ENCODE measurements at regions not wholly inside any gene's neighbourhood (a gene's known extent, or its start where the extent isn't known, plus 50 kb on each side); places are given as distances from the start of the nearest gene placed in this dataset.

DNA sequence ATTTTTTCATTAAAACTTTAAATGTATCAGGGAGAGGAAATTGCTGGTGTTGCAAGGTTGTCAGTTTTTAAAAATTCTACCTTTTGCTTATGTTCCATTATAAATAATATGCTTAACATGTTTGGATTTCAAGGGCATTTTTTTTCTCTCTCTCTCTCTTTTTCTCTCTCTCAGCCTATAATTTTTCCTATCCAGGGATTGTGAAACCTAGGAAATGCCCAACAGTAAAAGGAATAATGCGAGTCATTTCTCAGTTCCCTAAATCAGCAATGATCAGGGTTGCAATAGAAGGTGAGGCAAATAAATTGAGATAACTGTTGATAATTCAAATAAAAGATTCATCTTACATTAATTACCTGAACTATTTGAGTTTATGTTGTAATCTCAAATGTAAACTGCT, 53.2 kb upstream of the IFNGR1 start:
- H3K27ac Mint-ChIP-seq = no peak overlapping the region
- DNase-seq (ENCODE audit: low spot score) (no peak), ATAC-seq (no peak)
- H3K4me1 Mint-ChIP-seq = no peaks in the 10 kb centered on the region
- H3K9me3 Mint-ChIP-seq = no peaks in the 10 kb centered on the region
- no peaks in the 10 kb centered on the region for H3K27me3 Mint-ChIP-seq (ENCODE audit: low read depth)
- ChIA-PET CTCF (interaction anchor here (1.0 to 3.5 kb wide), 9 partner anchors 25 to 224 kb away, joined by 3 to 53 read pairs (median 3); no protein-coding TSS in a partner anchor), POLR2A (no interaction called here)
- H3K36me3 Mint-ChIP-seq = no peaks in the 10 kb centered on the region
- no peak overlapping the region for H3K4me3 Mint-ChIP-seq
- TF ChIP-seq, protein P1, sequence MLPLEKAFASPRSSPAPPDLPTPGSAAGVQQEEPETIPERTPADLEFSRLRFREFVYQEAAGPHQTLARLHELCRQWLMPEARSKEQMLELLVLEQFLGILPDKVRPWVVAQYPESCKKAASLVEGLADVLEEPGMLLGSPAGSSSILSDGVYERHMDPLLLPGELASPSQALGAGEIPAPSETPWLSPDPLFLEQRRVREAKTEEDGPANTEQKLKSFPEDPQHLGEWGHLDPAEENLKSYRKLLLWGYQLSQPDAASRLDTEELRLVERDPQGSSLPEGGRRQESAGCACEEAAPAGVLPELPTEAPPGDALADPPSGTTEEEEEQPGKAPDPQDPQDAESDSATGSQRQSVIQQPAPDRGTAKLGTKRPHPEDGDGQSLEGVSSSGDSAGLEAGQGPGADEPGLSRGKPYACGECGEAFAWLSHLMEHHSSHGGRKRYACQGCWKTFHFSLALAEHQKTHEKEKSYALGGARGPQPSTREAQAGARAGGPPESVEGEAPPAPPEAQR (CRISPR knock-in tag; IDR thresholded peaks at IDR 0.05) = no peak
- TF ChIP-seq, protein P2, sequence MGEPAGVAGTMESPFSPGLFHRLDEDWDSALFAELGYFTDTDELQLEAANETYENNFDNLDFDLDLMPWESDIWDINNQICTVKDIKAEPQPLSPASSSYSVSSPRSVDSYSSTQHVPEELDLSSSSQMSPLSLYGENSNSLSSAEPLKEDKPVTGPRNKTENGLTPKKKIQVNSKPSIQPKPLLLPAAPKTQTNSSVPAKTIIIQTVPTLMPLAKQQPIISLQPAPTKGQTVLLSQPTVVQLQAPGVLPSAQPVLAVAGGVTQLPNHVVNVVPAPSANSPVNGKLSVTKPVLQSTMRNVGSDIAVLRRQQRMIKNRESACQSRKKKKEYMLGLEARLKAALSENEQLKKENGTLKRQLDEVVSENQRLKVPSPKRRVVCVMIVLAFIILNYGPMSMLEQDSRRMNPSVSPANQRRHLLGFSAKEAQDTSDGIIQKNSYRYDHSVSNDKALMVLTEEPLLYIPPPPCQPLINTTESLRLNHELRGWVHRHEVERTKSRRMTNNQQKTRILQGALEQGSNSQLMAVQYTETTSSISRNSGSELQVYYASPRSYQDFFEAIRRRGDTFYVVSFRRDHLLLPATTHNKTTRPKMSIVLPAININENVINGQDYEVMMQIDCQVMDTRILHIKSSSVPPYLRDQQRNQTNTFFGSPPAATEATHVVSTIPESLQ (CRISPR knock-in tag; IDR thresholded peaks at IDR 0.05) = no peak
- TF ChIP-seq FOXJ3 (CRISPR knock-in tag; IDR thresholded peaks at IDR 0.05; ENCODE audit: borderline replicate concordance) = no peak
- no peak for TF ChIP-seq TEAD4 (CRISPR knock-in tag; IDR thresholded peaks at IDR 0.05)
- TF ChIP-seq ETV6 (CRISPR knock-in tag; IDR thresholded peaks at IDR 0.05) = no peak
- TF ChIP-seq, protein P3, sequence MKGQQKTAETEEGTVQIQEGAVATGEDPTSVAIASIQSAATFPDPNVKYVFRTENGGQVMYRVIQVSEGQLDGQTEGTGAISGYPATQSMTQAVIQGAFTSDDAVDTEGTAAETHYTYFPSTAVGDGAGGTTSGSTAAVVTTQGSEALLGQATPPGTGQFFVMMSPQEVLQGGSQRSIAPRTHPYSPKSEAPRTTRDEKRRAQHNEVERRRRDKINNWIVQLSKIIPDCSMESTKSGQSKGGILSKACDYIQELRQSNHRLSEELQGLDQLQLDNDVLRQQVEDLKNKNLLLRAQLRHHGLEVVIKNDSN (CRISPR knock-in tag; IDR thresholded peaks at IDR 0.05) = no peak
- TF ChIP-seq RELA (CRISPR knock-in tag; IDR thresholded peaks at IDR 0.05; ENCODE audit: borderline replicate concordance) = no peak
- TF ChIP-seq SOX15 (CRISPR knock-in tag; IDR thresholded peaks at IDR 0.05) = no peak
- TF ChIP-seq IRF1 (CRISPR knock-in tag; IDR thresholded peaks at IDR 0.05) = no peak
- no peak for TF ChIP-seq ZNF512 (CRISPR knock-in tag; IDR thresholded peaks at IDR 0.05; ENCODE audit: borderline replicate concordance)
- TF ChIP-seq ARID4B (CRISPR knock-in tag; IDR thresholded peaks at IDR 0.05; ENCODE audit: borderline replicate concordance) = no peak
- TF ChIP-seq ELF4 (CRISPR knock-in tag; IDR thresholded peaks at IDR 0.05; ENCODE audit: low read depth) = no peak
- TF ChIP-seq, protein P4, sequence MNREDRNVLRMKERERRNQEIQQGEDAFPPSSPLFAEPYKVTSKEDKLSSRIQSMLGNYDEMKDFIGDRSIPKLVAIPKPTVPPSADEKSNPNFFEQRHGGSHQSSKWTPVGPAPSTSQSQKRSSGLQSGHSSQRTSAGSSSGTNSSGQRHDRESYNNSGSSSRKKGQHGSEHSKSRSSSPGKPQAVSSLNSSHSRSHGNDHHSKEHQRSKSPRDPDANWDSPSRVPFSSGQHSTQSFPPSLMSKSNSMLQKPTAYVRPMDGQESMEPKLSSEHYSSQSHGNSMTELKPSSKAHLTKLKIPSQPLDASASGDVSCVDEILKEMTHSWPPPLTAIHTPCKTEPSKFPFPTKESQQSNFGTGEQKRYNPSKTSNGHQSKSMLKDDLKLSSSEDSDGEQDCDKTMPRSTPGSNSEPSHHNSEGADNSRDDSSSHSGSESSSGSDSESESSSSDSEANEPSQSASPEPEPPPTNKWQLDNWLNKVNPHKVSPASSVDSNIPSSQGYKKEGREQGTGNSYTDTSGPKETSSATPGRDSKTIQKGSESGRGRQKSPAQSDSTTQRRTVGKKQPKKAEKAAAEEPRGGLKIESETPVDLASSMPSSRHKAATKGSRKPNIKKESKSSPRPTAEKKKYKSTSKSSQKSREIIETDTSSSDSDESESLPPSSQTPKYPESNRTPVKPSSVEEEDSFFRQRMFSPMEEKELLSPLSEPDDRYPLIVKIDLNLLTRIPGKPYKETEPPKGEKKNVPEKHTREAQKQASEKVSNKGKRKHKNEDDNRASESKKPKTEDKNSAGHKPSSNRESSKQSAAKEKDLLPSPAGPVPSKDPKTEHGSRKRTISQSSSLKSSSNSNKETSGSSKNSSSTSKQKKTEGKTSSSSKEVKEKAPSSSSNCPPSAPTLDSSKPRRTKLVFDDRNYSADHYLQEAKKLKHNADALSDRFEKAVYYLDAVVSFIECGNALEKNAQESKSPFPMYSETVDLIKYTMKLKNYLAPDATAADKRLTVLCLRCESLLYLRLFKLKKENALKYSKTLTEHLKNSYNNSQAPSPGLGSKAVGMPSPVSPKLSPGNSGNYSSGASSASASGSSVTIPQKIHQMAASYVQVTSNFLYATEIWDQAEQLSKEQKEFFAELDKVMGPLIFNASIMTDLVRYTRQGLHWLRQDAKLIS (CRISPR knock-in tag; IDR thresholded peaks at IDR 0.05; ENCODE audit: borderline replicate concordance) = no peak
- TF ChIP-seq STAT6 (CRISPR knock-in tag; conservative IDR thresholded peaks at IDR 0.05; ENCODE audit: low read depth) = no peak
- TF ChIP-seq JUN (CRISPR knock-in tag; IDR thresholded peaks at IDR 0.05) = no peak
- no peak for TF ChIP-seq AR (CRISPR knock-in tag; IDR thresholded peaks at IDR 0.05)
